ENCODE measurements at regions not wholly inside any gene's neighbourhood (a gene's known extent, or its start where the extent isn't known, plus 50 kb on each side); places are given as distances from the start of the nearest gene placed in this dataset.

GRCh38 chr5:163772644-163773043, 267.2 kb downstream of the MAT2B start:
- no peaks in the 10 kb centered on the region for H3K27me3 ChIP-seq (ENCODE audit: control insufficient read depth, extremely low read depth, insufficient read depth, low read length)
- H3K36me3 ChIP-seq (ENCODE audit: control insufficient read depth in 2 of 2, extremely low read depth in 1 of 2, insufficient read depth in 2 of 2, low read length in 2 of 2) = no peaks in the 10 kb centered on the region
- no peaks in the 10 kb centered on the region for H4K20me1 ChIP-seq (ENCODE audit: control insufficient read depth, extremely low read depth, insufficient read depth, low read length)
- no peak overlapping the region for H3K4me3 ChIP-seq (ENCODE audit: control insufficient read depth in 2 of 3, extremely low read depth in 1 of 3, insufficient read depth in 2 of 3, low read depth in 1 of 3, low read length in 3 of 3)
- no peak for TF ChIP-seq CTCF (optimal IDR thresholded peaks at IDR 0.05 in 1 of 3, IDR thresholded peaks at IDR 0.05 in 1 of 3, conservative IDR thresholded peaks at IDR 0.05 in 1 of 3; ENCODE audit: extremely low read depth in 1 of 3, insufficient read depth in 2 of 3, low read length in 3 of 3)
- TF ChIP-seq EZH2 (IDR thresholded peaks at IDR 0.05; ENCODE audit: low read length) = no peak
- no peak for DNase-seq (ENCODE audit: low read depth, low spot score)
- H2AFZ ChIP-seq (ENCODE audit: control insufficient read depth, low read length) = no peak overlapping the region
- FAIRE-seq = no peak
- H3K4me1 ChIP-seq (ENCODE audit: control insufficient read depth, extremely low read depth, insufficient read depth, low read length) = no peaks in the 10 kb centered on the region
- no peak overlapping the region for H3K9ac ChIP-seq (ENCODE audit: control insufficient read depth, extremely low read depth, insufficient read depth, low read length)
- H3K27ac ChIP-seq (ENCODE audit: control insufficient read depth, insufficient read depth, low read length) = no peak overlapping the region
- dilution Hi-C loops (cut with MboI; ENCODE audit: extremely low pct_ligation_motif_present, low sequenced_read_pairs) = no loop called here
- H3K4me2 ChIP-seq (ENCODE audit: control insufficient read depth, extremely low read depth, insufficient read depth, low read depth, low read length) = no peak overlapping the region
- H3K9me1 ChIP-seq (ENCODE audit: control insufficient read depth, extremely low read depth, insufficient read depth, low read length) = no peaks in the 10 kb centered on the region
- no peaks in the 10 kb centered on the region for H3K9me3 ChIP-seq (ENCODE audit: control insufficient read depth, low read depth, low read length)
- no peaks in the 10 kb centered on the region for H3K79me2 ChIP-seq (ENCODE audit: control insufficient read depth, insufficient read depth, low read length)

- no peaks in the 10 kb centered on the region for H3K9me1 ChIP-seq (ENCODE audit: control insufficient read depth, extremely low read depth, insufficient read depth, low read length)
- no peak overlapping the region for H3K27ac ChIP-seq (ENCODE audit: control insufficient read depth, insufficient read depth, low read length)
- no peaks in the 10 kb centered on the region for H3K36me3 ChIP-seq (ENCODE audit: control insufficient read depth in 2 of 2, extremely low read depth in 1 of 2, insufficient read depth in 2 of 2, low read length in 2 of 2)
- H3K9ac ChIP-seq (ENCODE audit: control insufficient read depth, extremely low read depth, insufficient read depth, low read length) = no peak overlapping the region
- no peaks in the 10 kb centered on the region for H3K9me3 ChIP-seq (ENCODE audit: control insufficient read depth, low read depth, low read length)
- H3K4me2 ChIP-seq (ENCODE audit: control insufficient read depth, extremely low read depth, insufficient read depth, low read depth, low read length) = no peak overlapping the region
- no peaks in the 10 kb centered on the region for H3K27me3 ChIP-seq (ENCODE audit: control insufficient read depth, extremely low read depth, insufficient read depth, low read length)
- no peaks in the 10 kb centered on the region for H3K4me1 ChIP-seq (ENCODE audit: control insufficient read depth, extremely low read depth, insufficient read depth, low read length)
- TF ChIP-seq CTCF (optimal IDR thresholded peaks at IDR 0.05 in 1 of 3, IDR thresholded peaks at IDR 0.05 in 1 of 3, conservative IDR thresholded peaks at IDR 0.05 in 1 of 3; ENCODE audit: extremely low read depth in 1 of 3, insufficient read depth in 2 of 3, low read length in 3 of 3) = no peak
- TF ChIP-seq EZH2 (IDR thresholded peaks at IDR 0.05; ENCODE audit: low read length) = no peak
- DNase-seq (ENCODE audit: low read depth, low spot score) = no peak
- no peaks in the 10 kb centered on the region for H4K20me1 ChIP-seq (ENCODE audit: control insufficient read depth, extremely low read depth, insufficient read depth, low read length)
- dilution Hi-C loops (cut with MboI; ENCODE audit: extremely low pct_ligation_motif_present, low sequenced_read_pairs) = no loop called here
- H3K79me2 ChIP-seq (ENCODE audit: control insufficient read depth, insufficient read depth, low read length) = no peaks in the 10 kb centered on the region
- no peak overlapping the region for H2AFZ ChIP-seq (ENCODE audit: control insufficient read depth, low read length)
- no peak for FAIRE-seq
- no peak overlapping the region for H3K4me3 ChIP-seq (ENCODE audit: control insufficient read depth in 2 of 3, extremely low read depth in 1 of 3, insufficient read depth in 2 of 3, low read depth in 1 of 3, low read length in 3 of 3)
These were observed 267.8 kb downstream of the MAT2B start for GRCh38 chr5:163773226-163773625.

Data from keratinocyte (primary cell).